GM18508 (cell line): ENCODE measurements at regions not wholly inside any gene's neighbourhood (a gene's known extent, or its start where the extent isn't known, plus 50 kb on each side); places are given as distances from the start of the nearest gene placed in this dataset.

Experiments used
- ATAC-seq: cut with Tn5 transposase; IDR thresholded peaks from one replicate; pipeline ENCODE4 v1.9.1; 2021; ENCODE audit warnings: moderate number of reproducible peaks; ENCODE audit not compliant: insufficient read depth, unreplicated experiment

DNA sequence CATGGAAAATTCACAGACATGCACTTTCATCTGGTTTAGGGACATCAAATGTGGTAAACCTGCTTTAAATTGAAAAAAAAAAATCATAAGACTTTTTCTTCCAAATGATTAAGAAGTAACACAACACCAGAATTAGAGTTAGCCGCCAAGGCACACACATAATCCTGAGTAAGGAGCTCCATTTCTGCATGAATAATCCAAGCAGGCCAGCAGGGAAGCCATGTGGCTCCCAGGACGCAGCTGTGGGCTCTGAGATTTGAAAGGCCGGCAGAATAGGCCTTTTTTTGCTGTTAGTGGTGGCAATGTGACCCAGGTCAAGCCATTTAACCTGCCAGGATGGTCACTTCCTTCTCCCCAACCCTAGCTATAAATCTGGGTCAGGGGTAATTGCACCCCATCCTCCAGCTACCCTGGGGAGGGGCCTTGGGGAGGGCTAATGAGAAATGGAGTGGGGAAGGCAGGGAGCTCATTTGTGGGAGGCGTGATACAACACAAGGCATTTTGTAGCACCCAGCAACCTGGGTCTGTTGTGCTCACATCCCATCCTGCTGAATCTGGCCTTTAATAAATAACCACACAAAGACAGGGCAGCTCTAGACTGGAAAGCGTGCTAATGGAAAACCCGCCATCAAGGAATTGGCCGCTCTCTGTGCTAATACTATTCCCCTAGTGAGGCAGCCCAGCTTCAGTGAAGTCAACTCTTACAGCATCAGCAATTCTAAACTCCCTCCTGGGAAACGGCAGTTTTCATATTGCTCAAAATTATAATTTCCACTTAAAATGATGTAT, 178.5 kb downstream of the RHOU start:
- no peak for ATAC-seq

DNA sequence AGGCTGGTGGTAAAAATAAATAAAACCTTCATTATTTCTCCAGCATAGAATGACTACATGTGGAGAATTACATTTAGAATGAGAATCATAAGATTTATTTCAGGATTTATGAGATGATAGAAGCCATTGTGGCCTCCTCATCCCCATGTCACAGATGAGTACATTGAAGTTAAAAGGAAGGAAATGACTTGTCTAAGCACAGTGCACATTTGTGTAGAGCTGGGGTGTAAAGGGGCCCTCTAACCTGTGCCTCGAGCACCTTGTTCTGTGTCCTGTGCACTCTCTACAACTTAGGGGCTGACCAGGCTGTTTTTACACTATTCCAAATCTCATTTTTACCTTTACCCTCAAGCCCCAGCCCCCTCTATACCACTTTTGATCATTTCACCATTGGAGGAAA, 179.4 kb downstream of the RHOU start:
- no peak for ATAC-seq

DNA sequence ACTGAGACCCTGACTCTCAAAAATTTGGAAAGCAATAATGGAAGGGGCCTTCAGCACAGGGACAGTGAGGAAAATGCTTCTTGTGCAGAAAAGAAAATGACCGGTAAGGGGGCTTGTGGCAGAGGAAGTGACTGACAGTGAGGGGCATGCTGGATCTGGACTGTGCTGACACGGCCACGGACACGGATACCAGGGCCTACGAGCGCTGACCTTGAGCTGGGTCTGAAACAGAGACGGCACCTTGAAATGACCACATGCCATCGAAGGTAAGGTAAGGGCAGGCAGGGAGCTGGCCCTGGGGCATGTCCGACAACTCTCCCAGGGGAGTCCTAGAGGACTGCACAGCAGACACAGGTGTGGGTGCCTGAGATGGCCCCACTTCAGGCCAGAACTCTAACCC, 182.1 kb downstream of the RHOU start:
- ATAC-seq = no peak

DNA sequence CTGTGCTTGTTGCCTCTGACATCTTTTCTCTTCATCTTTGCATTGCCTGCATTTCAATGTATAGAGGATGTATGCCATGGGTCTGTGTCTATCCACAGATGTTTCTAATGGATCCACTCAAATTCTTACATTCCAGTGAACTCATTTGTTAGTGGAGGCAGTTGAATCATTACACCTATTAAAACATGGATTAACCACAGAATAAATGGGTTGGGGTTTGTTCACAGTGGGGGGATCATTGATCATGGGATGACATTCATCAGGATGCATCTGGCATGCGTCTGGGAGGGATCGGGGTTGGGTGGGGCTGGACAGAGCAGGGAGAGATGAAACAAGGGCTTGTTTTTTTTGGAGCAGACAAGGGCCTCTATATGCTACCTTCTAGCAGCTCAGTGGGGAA, 182.5 kb downstream of the RHOU start:
- no peak for ATAC-seq

DNA sequence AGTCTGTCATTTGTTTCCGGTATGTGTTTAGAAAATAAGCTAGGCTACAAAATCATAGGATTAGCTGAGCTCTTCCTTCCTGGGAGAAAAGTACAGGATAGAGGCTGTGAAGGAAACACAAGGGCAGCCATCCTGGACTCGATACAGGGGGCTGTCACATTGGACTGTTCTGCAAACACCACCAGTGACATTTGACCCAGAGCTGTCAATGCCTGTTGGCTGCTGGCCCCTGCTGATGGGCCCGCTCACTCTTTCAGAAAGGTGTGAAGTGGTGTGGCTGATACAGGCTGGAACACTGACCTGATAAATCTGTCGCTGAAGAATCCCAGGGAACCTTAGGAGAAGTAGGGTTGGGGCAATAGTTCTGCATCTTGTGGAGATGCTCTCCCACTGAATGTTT, 183.1 kb downstream of the RHOU start:
- no peak for ATAC-seq

DNA sequence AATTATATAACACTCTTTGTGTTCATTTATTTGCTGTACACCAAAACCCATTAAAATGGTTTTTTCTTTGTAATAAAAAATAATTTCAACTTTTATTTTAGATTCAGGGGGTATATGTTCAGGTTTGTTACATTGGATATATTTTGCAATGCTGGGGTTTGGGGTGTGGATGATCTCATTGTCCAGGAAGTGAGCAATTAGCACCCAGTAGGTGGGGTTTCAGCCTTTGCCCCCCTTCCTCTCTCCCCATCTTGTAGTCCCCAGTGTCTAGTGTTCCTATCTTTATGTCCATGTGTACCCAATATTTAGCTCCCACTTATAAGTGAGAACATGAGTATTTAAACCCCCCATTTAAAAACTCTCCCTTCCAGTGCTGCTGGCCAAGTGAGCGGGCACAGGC, 184.6 kb downstream of the RHOU start:
- no peak for ATAC-seq

DNA sequence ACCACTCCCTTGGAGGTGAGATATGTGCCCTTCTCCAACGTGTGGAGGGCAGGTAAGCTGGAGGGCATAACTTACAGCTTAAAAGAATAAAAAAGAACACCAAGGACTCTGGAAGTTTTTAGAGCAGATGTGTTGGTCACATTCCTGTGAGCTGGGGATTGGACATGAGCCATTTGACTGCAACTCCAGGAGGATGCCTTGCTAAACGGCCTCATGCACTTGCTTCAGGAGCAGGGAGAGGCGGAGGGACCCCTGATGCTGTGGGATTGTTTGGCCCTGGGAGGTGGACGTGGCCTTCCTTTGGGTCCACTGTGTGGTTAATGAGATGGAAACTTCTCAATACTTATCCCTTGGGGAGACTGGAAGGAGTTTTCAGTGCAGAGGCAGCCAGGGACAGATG, 185.6 kb downstream of the RHOU start:
- ATAC-seq = no peak

DNA sequence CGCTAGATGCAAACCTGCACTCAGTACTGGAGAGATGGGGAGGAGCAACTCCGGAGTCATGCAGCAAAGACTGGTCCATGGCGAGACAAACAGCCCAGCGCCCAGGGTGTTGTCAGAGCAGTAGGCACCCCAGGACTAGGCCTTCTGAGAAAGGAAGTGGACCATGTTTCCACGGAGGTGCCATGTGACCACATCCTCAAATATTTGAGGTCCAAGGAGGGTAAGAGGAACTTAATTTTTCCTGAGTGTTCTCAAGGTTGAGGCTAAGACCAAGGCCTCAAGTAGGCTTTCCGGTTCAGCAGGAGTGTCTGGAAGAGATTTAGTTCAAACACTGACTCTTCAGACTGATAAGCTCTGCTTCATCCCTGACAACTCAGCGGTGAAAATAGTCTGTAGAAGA, 186.2 kb downstream of the RHOU start:
- no peak for ATAC-seq

DNA sequence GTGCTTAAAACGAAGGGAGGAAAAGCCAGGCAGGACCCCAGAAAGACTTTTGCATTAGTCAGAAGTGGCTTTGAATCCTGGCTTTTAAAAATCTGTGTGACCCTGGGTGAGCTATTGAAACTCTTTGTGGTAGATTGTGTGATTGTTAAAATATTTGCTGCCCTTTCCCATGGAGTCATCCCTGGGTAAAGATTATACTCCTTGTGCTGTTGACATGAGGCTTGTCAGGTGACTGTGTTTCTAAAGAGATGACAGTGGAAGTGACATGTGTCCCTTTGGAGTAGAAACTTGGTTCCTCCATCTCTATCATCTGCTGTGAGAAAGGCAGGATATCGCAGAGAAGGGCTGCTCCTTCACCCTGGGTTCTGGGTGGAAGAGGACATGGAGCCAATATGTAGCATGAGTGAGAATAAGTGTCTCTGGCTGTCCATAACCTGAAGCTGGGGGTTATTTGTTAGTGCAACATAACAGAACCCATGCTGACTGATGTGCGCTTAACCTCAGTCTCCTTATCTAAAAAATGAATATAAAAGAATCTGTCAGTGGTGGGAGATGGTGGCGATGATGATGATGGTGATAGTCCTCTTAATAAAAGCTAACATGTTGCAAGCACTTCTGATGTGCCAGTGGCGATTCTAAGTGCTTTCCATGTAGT, 187.6 kb downstream of the RHOU start:
- ATAC-seq = no peak

DNA sequence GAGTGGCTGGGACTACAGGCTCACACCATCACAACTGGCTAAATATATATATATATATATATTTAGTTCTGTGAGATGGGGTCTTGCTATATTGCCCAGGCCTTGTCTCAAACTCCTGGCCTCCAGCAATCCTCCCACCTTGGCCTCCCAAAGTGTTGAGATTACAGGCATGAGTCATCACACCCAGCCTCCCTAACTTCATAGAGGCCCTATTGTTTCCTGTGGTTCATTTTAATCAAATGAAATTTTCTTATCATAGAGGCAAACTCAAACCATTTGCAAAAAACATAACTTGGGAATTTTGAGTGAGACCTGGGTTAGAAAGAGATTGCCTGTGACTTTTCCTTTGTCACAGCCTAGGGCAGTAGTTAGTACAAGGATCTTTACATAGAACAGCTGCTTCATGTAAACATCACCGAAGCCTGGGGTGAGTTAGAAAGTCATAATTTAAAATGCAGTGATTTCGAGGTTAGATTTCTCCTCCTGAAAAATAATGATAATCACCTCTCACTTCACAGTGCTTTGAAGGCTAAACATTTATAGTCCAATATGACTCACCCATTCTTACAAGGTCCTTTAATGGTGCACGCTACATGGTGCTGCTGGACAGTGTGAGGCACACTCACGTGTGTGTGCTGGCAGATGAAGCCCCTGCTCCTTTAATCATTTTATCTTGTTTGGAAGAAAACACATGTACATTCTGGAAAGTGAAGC, 188.9 kb downstream of the RHOU start:
- ATAC-seq = no peak

DNA sequence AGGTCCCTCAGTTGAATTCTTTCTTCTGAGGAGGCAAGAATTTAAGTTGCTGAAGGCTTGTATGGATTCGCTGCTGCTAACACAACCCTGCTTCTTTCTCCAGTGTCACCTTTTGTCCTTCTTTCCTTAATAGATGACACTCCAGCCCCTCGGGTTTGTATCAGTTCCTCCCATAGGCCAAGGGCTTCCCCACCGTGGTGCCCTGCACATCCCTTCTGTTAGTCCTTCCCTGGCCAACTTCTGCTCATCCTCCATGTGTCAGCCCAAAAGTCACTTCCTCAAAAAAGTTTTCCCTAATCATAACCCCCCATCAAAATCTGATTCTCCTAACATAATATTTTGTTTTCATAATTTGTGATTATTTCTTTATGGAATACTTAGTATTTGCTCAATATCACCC, 190.4 kb downstream of the RHOU start:
- no peak for ATAC-seq

DNA sequence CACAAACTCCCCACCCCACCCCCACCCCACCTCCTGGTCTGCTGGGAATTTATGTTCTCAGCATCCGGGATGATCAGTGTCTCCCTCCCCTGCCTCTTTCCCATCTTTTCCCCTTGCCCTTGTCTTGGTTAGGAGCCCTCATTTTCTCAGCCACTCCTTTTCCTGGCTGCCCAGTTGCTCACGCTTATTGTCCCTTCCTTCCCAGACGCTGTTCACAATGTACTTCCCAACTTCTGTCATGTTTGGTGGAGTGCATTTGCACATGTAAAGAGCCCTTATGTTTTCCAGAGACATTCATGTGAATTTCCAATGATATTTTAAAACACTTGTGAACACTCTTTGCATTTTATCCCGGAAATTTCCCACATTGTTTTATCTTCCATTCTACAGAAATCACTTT, 192.1 kb downstream of the RHOU start:
- no peak for ATAC-seq

DNA sequence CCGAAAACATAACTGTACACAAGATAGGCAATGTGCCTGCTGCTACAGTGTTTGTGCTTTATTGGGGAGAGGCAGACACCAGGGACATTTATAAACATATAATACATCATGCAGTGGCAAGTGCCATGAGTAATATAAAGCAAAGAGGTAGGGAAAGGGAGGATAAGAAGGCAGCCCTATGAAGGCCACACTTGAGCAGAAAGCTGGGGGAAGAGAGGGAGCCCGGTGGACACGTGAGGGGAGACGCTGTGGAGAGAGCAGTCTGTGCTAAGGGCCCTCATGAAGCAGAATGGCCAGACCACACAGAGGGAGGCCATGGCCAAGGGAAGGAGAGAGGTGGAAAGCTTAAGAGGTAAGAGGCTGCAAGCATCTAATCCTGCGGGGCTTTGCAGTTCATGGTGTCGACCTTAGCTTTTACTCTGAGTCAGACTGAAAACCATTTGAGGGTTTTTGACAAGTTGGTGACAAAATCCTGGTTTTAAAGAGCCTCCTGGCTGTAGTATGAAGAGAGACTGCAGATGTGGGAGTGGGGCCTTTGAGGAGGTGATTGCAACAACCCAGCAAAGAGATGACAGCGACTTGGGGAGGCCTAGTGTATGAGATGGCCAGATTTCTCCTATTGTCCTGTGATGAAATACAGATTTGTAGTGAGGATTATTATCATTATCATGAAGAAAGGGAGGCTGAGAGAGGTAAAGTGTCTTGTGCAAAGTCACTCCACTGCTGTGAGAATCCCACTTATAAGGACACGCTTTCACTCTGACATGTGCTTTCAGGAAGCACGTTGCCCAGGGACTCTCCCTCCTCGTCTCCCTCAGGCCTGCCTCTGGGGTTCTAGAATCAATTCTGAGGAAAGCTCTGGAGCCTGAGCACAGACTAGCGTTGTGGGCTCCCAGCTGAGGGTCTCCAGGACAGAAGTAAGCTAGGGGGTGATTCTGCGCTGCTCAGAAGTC, 192.9 kb downstream of the RHOU start:
- no peak for ATAC-seq

DNA sequence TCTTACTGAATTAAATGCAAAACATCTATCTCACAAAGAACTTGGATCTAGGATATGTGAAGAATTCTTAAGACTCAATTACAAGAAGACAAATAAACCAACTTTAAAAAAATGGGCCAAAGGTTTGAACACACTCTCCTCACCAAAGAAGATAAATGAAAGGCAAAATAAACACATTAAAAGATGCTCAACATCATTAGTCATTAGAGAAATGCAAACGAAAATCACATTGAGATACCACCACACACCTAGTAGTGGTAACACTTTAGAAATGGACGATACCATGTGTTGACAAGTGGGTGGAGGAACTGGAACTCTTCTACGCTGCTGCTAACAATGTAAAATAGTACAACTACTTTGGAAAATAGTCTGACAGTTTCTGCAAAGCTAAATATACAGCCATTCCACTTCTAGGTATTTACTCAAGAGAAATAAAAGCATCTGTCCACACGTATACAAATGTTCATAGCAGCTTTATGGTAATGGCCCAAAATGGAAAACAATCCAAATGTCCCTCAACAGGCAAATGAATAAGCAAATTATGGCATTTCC, 194.3 kb downstream of the RHOU start:
- no peak for ATAC-seq

DNA sequence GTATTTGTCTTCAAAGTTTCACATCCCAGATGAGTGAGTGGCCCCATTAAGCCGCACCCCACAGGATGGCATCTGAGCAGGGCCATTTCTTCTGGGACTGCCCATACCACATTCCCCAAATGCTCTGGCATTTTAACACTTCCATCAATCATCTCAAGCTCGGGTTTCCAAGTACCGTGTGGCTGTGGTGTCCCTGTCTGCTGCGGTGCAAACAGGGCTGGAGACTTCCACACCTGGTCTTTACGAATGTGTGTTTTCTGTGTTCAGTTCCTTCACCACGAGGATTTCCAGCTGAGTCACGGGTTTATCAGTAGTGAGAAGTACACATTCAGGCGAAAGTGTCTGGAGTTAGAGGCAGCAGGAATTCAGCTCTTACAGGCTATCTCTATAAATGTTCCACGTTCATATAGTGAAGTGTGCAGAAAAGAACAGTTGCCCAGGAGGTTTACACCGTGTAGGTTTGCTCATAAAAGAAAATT, 195.2 kb downstream of the RHOU start:
- no peak for ATAC-seq

DNA sequence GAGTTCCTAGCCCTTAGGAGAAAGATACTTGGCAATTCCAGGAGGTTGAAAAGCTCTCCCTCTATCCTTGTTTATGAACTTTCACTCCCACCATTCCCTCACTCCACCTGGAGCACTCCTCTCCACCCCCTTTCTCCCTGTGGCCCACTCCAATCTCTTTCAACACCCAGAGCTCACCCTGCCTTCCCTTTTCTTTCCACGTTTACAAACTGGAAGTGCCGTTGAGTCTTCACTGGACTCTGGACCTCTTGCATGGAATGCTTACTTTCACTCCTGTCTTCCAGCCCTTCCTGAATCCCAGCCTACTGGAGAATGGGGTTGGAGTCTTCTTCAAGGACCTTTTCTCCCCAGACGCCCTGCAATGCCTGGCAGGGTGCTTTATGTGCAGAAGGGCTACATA, 198.5 kb downstream of the RHOU start:
- ATAC-seq = no peak

DNA sequence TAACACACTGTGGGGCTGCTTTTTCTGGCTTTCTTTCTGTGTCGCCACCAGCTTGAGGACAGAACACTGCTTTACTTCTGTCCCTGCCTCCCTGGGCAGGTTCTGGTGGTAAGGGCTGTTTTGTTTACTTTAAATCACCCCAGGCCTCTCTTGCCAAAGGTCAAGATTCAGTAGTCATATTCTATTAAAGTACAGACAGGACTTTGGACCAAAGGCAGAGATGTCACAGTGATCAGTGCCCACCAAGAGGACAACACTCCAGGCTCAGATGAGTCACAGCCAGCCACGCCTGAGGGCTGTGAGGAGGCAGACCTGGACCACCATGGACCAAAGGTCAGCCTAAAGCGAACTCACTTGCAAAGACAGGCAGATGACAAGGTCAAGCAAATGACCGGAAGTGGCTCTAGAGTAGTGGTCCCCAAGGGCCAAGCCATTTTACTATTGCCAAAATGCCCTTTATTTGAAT, 200.0 kb downstream of the RHOU start:
- no peak for ATAC-seq

DNA sequence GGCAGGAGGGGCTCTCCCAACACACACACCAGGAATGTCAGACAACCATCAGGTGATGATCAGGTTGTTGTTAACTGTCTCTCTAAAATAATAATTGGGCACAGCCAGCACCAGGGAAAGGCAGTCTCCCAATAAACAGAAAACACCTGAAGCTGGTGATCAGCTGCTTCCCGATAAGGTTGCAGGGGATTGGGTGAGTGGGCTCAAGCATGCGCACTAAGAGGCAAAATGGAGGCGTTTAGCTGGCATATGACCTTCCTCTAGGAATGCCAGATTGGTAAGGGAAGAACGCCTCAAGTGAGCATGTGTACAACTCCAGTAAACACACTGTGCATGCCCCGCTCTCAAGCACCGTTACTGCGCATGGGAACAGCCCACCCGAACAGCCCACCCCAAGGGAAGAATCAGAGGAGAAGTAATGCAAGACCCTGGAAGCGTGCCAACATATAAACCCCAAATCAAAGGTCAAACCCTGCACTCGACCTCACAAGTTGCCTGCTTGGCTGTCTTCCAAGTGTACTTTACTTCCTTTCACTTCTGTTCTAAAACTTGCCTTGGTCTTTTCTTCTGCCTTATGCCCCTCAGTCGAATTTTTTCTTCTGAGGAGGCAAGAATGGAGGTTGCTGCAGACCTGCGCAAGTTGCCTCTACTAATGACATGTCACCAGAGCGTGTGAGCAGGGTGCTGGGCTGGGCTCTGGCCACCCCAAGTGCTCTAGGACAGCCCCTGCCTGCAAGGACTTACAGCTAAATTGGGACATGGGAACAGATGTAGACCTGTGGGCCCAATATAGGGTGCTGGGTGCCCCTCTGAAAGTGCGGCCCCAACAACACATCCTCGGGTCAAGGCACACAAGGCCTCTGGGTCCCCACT, 200.8 kb downstream of the RHOU start:
- no peak for ATAC-seq

DNA sequence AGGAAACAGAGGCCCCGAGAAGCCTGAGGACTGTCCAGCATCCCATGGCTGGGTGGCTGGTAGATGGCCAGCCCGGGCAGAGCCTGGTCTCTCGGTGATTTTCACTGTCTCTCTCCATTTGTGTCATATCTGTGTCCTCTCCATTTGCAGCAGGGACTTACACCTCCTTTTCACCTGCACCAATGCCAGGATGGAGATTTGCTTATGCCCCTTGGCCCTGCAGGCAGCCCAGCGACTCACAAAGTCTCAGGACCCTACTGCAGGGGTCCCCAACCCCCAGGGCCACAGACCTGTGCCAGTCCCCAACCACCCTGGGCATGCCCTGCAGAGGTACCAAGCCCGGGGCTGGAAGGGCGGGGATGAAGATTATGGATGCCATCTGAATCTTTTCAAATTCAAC, 201.6 kb downstream of the RHOU start:
- ATAC-seq = no peak
